HFFc6 (cell line): ENCODE measurements at regions not wholly inside any gene's neighbourhood (a gene's known extent, or its start where the extent isn't known, plus 50 kb on each side); places are given as distances from the start of the nearest gene placed in this dataset.

Experiments used
- DNase-seq: peaks from one replicate; pipeline ENCODE4 v3.0.0-alpha.2; 2018
- H3K27ac Mint-ChIP-seq: 2 replicates; pipeline ENCODE4 v1.8.0; 2020; ENCODE audit warnings: mild to moderate bottlenecking, mixed read lengths
- H3K27me3 Mint-ChIP-seq: 2 replicates; pipeline ENCODE4 v1.8.0; 2021; ENCODE audit warnings: mild to moderate bottlenecking, moderate library complexity, mixed read lengths; ENCODE audit not compliant: insufficient read depth
- H3K36me3 Mint-ChIP-seq: 2 replicates; pipeline ENCODE4 v1.8.0; 2021; ENCODE audit warnings: low read depth, mixed read lengths
- H3K4me1 Mint-ChIP-seq: 2 replicates; pipeline ENCODE4 v1.8.0; 2020; ENCODE audit warnings: low read depth, mixed read lengths
- H3K4me3 Mint-ChIP-seq: 2 replicates; pipeline ENCODE4 v1.8.0; 2020; ENCODE audit warnings: mild to moderate bottlenecking, moderate library complexity, mixed read lengths
- H3K9me3 Mint-ChIP-seq: 2 replicates; pipeline ENCODE4 v1.8.0; 2020; ENCODE audit warnings: mild to moderate bottlenecking, mixed read lengths
- CTCF ChIP-seq: fragments of 200-600 bp; sonication (generic); IDR thresholded peaks from 2 replicates; pipeline ENCODE4 v1.5.0; 2021; ENCODE audit warnings: antibody characterized with exemption, mild to moderate bottlenecking

GRCh38 chr13:106850973-106851650 is 283.2 kb upstream of the ARGLU1 start:
- Mint-ChIP-seq H3K27me3 (peaks cover 2% of the 10 kb centered on the region; the same call in 1 of the 2 replicates), H3K4me3 (no peak overlapping the region), H3K36me3 (no peaks in the 10 kb centered on the region), H3K9me3 (no peaks in the 10 kb centered on the region; the same call in 1 of the 2 replicates), H3K27ac (no peak overlapping the region), H3K4me1 (no peaks in the 10 kb centered on the region; the same call in 1 of the 2 replicates)
- DNase-seq = no peak
- no peak for TF ChIP-seq CTCF

- Mint-ChIP-seq H3K36me3 (no peaks in the 10 kb centered on the region), H3K27ac (no peak overlapping the region), H3K27me3 (peaks cover 4% of the 10 kb centered on the region), H3K4me3 (no peak overlapping the region), H3K9me3 (no peaks in the 10 kb centered on the region; the same call in 1 of the 2 replicates), H3K4me1 (no peaks in the 10 kb centered on the region; the same call in 1 of the 2 replicates)
- no peak for DNase-seq
- TF ChIP-seq CTCF = no peak
Measured at GRCh38 chr13:106846571-106847448, 278.9 kb upstream of the ARGLU1 start.

DNA sequence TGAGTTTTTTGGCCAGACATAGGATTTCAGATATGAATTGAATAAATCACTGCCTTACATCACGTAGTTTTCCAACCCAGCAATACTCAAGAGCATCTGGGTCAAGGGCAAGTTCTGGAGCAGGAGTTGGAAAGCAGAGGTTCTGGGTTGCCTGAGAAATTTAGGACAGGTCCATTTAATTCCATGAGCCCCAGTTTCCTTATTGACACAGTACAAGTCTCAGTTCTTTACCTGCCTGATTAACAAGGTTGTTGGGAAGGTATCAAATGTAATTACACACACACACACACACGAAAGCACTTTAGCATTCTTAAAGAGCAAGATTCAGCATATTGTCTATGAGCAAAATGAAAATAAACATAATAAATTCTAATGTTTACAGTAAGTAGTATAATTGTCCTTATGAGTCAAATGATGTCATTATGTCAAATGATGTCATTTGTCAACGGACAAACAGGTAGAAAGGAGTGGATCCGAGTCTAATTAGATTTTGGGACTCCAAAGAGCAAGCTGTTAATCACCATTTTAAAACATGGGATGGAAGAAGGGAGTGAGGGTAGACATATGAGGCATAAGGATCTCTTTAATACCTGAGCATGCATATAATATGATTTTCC is 268.4 kb upstream of the ARGLU1 start:
- no peak overlapping the region for H3K4me3 Mint-ChIP-seq
- H3K27ac Mint-ChIP-seq = no peak overlapping the region
- H3K9me3 Mint-ChIP-seq = peaks cover 17% of the 10 kb centered on the region
- DNase-seq = no peak
- no peaks in the 10 kb centered on the region for H3K4me1 Mint-ChIP-seq
- H3K27me3 Mint-ChIP-seq = no peaks in the 10 kb centered on the region
- no peak for TF ChIP-seq CTCF
- H3K36me3 Mint-ChIP-seq = no peaks in the 10 kb centered on the region

DNA sequence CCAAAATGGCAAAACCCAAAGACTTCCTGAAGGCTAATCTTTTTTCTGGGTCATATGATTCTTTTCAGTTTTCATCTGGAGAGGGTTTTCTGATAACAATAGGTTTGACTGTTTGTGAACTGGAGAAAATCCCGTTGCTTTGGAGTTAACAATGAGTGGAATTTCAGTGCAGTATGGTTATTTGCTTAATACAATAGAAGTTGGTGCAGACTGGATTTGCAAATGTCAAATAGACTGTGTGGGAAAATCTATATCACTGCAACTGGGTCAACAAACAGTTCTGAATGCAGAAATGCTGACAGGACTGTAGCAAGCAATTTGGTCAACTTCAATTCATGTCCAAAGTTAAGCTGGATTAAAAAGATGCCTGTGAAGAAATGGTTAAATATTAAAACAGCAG is 267.5 kb upstream of the ARGLU1 start:
- Mint-ChIP-seq H3K36me3 (no peaks in the 10 kb centered on the region), H3K4me3 (no peak overlapping the region), H3K27ac (no peak overlapping the region), H3K9me3 (peaks cover 19% of the 10 kb centered on the region), H3K4me1 (no peaks in the 10 kb centered on the region), H3K27me3 (no peaks in the 10 kb centered on the region)
- no peak for DNase-seq
- TF ChIP-seq CTCF = no peak

DNA sequence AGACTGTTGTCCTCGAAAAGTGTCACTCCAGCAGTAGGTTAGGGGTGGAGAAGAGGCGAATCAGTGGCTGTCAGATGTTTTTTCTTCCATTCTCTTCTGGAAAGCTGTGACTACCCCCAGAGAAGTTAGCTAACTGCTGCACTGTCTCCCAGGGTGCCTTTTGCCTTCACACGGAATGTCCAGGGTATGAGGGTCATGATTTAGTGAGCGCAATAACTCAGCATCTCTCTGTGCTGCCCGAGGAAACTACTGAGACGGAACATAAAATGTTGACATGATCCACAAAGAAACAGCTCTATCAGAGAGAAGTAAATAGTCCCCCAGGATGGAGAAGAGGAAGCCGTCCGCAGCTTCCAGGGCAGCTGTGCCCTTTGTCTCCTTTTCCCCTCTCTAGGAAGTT is 254.0 kb upstream of the ARGLU1 start:
- Mint-ChIP-seq H3K27ac (no peak overlapping the region), H3K4me3 (no peak overlapping the region), H3K9me3 (peaks cover 8% of the 10 kb centered on the region), H3K4me1 (no peaks in the 10 kb centered on the region), H3K36me3 (no peaks in the 10 kb centered on the region), H3K27me3 (no peaks in the 10 kb centered on the region; the same call in 1 of the 2 replicates)
- no peak for DNase-seq
- TF ChIP-seq CTCF = no peak
